Activated gamma-delta T cell treated with Interleukin-2 at 50 U/mL for 16 hours (primary cell): ENCODE measurements at regions not wholly inside any gene's neighbourhood (a gene's known extent, or its start where the extent isn't known, plus 50 kb on each side); places are given as distances from the start of the nearest gene placed in this dataset.

Experiments used
- DNase-seq: peaks from one replicate; pipeline ENCODE4 v3.0.0-alpha.2; 2020

- no peak for DNase-seq
Measured at GRCh38 chr14:101123618-101124510, 220.3 kb upstream of the RTL1 start.

- no peak for DNase-seq
Measured at GRCh38 chr14:101124815-101125214, 221.3 kb upstream of the RTL1 start.

GRCh38 chr14:101125313-101125712 lies 221.8 kb upstream of the RTL1 start:
- DNase-seq, result no peak

- no peak for DNase-seq
Measured at GRCh38 chr14:101125719-101126651, 222.5 kb upstream of the RTL1 start.

- DNase-seq, result no peak
Measured at GRCh38 chr14:101126731-101127130, 223.2 kb upstream of the RTL1 start.

GRCh38 chr14:101127224-101127623 lies 223.7 kb upstream of the RTL1 start:
- DNase-seq, result no peak

GRCh38 chr14:101128478-101129321 lies 225.2 kb upstream of the RTL1 start:
- DNase-seq, result no peak

- DNase-seq, result no peak
Measured at GRCh38 chr14:101129521-101130167, 226.1 kb upstream of the RTL1 start.

GRCh38 chr14:101130861-101131260 lies 227.3 kb upstream of the RTL1 start:
- no peak for DNase-seq

- DNase-seq, result no peak
Measured at GRCh38 chr14:101131451-101131916, 228.0 kb upstream of the RTL1 start.

- DNase-seq, result no peak
Measured at GRCh38 chr14:101132051-101132571, 228.6 kb upstream of the RTL1 start.

GRCh38 chr14:101132588-101132987 lies 229.1 kb upstream of the RTL1 start:
- no peak for DNase-seq

- DNase-seq, result no peak
Measured at GRCh38 chr14:101133068-101133467, 229.5 kb upstream of the RTL1 start.

GRCh38 chr14:101134161-101134631 lies 230.7 kb upstream of the RTL1 start:
- no peak for DNase-seq

GRCh38 chr14:101134851-101135433 lies 231.4 kb upstream of the RTL1 start:
- DNase-seq, result no peak

GRCh38 chr14:101135796-101136742 lies 232.5 kb upstream of the RTL1 start:
- no peak for DNase-seq

- no peak for DNase-seq
Measured at GRCh38 chr14:101137234-101137633, 233.7 kb upstream of the RTL1 start.

GRCh38 chr14:101147848-101148247 lies 244.3 kb upstream of the RTL1 start:
- DNase-seq, result no peak

- no peak for DNase-seq
Measured at GRCh38 chr14:101150039-101150610, 246.6 kb upstream of the RTL1 start.
